ACC112 (cell line): ENCODE measurements at regions not wholly inside any gene's neighbourhood (a gene's known extent, or its start where the extent isn't known, plus 50 kb on each side); places are given as distances from the start of the nearest gene placed in this dataset.
"Not testable (repeated sequence)": the region's sequence is repeated elsewhere in the genome, so short reads cannot be mapped to it uniquely, and the experiment has no call there.

ENCODE experiments used
- H2AFZ ChIP-seq: fragments of 200-600 bp; sonication (generic); one replicate; pipeline ENCODE4 v1.6.0; 2017; ENCODE audit warnings: antibody characterized with exemption, low read length; ENCODE audit not compliant: unreplicated experiment
- H3K27ac ChIP-seq: fragments of 200-600 bp; sonication (generic); 2 replicates; pipeline ENCODE4 v1.5.1; 2014; ENCODE audit warnings: low read depth, mild to moderate bottlenecking, antibody characterized with exemption, low read length, moderate library complexity
- H3K27me3 ChIP-seq: fragments of 200-600 bp; sonication (generic); 2 replicates; pipeline ENCODE4 v1.6.1; 2014; ENCODE audit warnings: mild to moderate bottlenecking, antibody characterized with exemption, low read length, moderate library complexity, mixed read lengths; ENCODE audit not compliant: insufficient read depth
- H3K36me3 ChIP-seq: fragments of 200-600 bp; sonication (generic); 2 replicates; pipeline ENCODE4 v1.6.1; 2016; ENCODE audit warnings: mild to moderate bottlenecking, antibody characterized with exemption, low read length, moderate library complexity, mixed read lengths; ENCODE audit not compliant: insufficient read depth
- H3K4me1 ChIP-seq: fragments of 200-600 bp; sonication (generic); one replicate; pipeline ENCODE4 v1.6.1; 2016; ENCODE audit warnings: low read length, mixed read lengths; ENCODE audit not compliant: insufficient read depth, unreplicated experiment, control insufficient read depth
- H3K4me3 ChIP-seq: fragments of 200-600 bp; sonication (generic); 2 replicates; pipeline ENCODE4 v1.5.1; 2014; ENCODE audit warnings: mild to moderate bottlenecking, low read depth, low read length
- H3K79me2 ChIP-seq: fragments of 200-600 bp; sonication (generic); one replicate; pipeline ENCODE4 v1.6.0; 2016; ENCODE audit warnings: low read length; ENCODE audit not compliant: control insufficient read depth, unreplicated experiment, insufficient read depth

GRCh38 chr21:41573902-41574690 is 66.1 kb upstream of the TMPRSS2 start:
- Histone ChIP-seq H3K79me2 (no peaks in the 10 kb centered on the region), H3K4me1 (no peaks in the 10 kb centered on the region), H2AFZ (no peak overlapping the region), H3K27ac (no peak overlapping the region), H3K4me3 (no peak overlapping the region), H3K27me3 (peaks cover 56% of the 10 kb centered on the region), H3K36me3 (no peaks in the 10 kb centered on the region)

GRCh38 chr21:41571938-41572510 is 64.1 kb upstream of the TMPRSS2 start:
- Histone ChIP-seq H3K27ac (no peak overlapping the region), H3K4me3 (no peak overlapping the region), H3K27me3 (peaks cover 60% of the 10 kb centered on the region), H3K4me1 (no peaks in the 10 kb centered on the region), H2AFZ (no peak overlapping the region), H3K36me3 (no peaks in the 10 kb centered on the region), H3K79me2 (no peaks in the 10 kb centered on the region)

GRCh38 chr21:41570791-41571355 is 62.9 kb upstream of the TMPRSS2 start:
- H3K27ac ChIP-seq = no peak overlapping the region
- H3K79me2 ChIP-seq = no peaks in the 10 kb centered on the region
- H2AFZ ChIP-seq = no peak overlapping the region
- H3K36me3 ChIP-seq = no peaks in the 10 kb centered on the region
- no peak overlapping the region for H3K4me3 ChIP-seq
- no peaks in the 10 kb centered on the region for H3K4me1 ChIP-seq
- peaks cover 60% of the 10 kb centered on the region for H3K27me3 ChIP-seq

- peaks cover 42% of the 10 kb centered on the region for H3K27me3 ChIP-seq
- H3K4me3 ChIP-seq = no peak overlapping the region
- H3K79me2 ChIP-seq = no peaks in the 10 kb centered on the region
- H3K36me3 ChIP-seq = no peaks in the 10 kb centered on the region
- H3K4me1 ChIP-seq = peaks cover 4% of the 10 kb centered on the region
- no peak overlapping the region for H3K27ac ChIP-seq
- H2AFZ ChIP-seq = no peak overlapping the region
These were observed 60.8 kb upstream of the TMPRSS2 start for GRCh38 chr21:41568606-41569385.

- Histone ChIP-seq H3K4me1 (peaks cover 4% of the 10 kb centered on the region), H3K4me3 (no peak overlapping the region), H3K27ac (no peak overlapping the region), H3K79me2 (no peaks in the 10 kb centered on the region), H3K27me3 (peaks cover 42% of the 10 kb centered on the region), H3K36me3 (no peaks in the 10 kb centered on the region), H2AFZ (no peak overlapping the region)
These were observed 60.0 kb upstream of the TMPRSS2 start for GRCh38 chr21:41567901-41568510.

- not testable (repeated sequence) for H3K36me3 ChIP-seq, H3K27ac ChIP-seq, H3K4me3 ChIP-seq, H2AFZ ChIP-seq, H3K79me2 ChIP-seq, H3K4me1 ChIP-seq
- H3K27me3 ChIP-seq = peaks cover 40% of the 10 kb centered on the region
These were observed 59.3 kb upstream of the TMPRSS2 start for GRCh38 chr21:41567237-41567636.

GRCh38 chr21:41566500-41567014 is 58.6 kb upstream of the TMPRSS2 start:
- H3K36me3 ChIP-seq = no peaks in the 10 kb centered on the region
- H2AFZ ChIP-seq = no peak overlapping the region
- H3K79me2 ChIP-seq = no peaks in the 10 kb centered on the region
- peaks cover 33% of the 10 kb centered on the region for H3K27me3 ChIP-seq
- H3K4me1 ChIP-seq = peaks cover 4% of the 10 kb centered on the region
- H3K4me3 ChIP-seq = no peak overlapping the region
- H3K27ac ChIP-seq = no peak overlapping the region

- no peak overlapping the region for H3K27ac ChIP-seq
- H3K4me3 ChIP-seq = no peak overlapping the region
- H3K36me3 ChIP-seq = no peaks in the 10 kb centered on the region
- no peak overlapping the region for H2AFZ ChIP-seq
- H3K4me1 ChIP-seq = peaks cover 8% of the 10 kb centered on the region
- H3K79me2 ChIP-seq = no peaks in the 10 kb centered on the region
- H3K27me3 ChIP-seq = peaks cover 24% of the 10 kb centered on the region
These were observed 57.6 kb upstream of the TMPRSS2 start for GRCh38 chr21:41565550-41565949.

- Histone ChIP-seq H3K27ac (no peak overlapping the region), H2AFZ (no peak overlapping the region), H3K36me3 (no peaks in the 10 kb centered on the region)
These were observed 56.9 kb upstream of the TMPRSS2 start for GRCh38 chr21:41564871-41565274.

More at GRCh38 chr21:41564871-41565274, 56.9 kb upstream of the TMPRSS2 start:
- no peaks in the 10 kb centered on the region for H3K79me2 ChIP-seq
- peaks cover 13% of the 10 kb centered on the region for H3K4me1 ChIP-seq
- no peak overlapping the region for H3K4me3 ChIP-seq
- peaks cover 24% of the 10 kb centered on the region for H3K27me3 ChIP-seq
